ENCODE measurements at regions not wholly inside any gene's neighbourhood (a gene's known extent, or its start where the extent isn't known, plus 50 kb on each side); places are given as distances from the start of the nearest gene placed in this dataset.

DNA sequence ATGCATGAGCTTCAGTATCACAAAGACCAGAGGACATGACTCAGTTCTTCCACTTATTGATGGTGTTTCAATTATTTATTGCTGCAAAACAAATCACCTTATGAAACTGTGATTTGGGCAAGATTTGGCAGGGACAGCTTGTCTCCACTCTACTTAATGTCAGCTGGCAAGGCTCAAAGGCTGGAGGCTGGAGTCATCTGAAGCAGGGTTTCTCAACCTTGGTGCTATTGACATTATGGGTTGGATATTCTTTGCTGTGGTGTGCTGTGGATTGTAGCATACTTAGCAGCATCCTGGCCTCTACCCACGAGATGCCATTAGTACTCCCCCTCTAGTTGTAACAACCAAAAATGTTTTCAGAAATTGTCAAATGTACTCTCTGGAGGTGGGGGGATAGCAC lies 138.8 kb upstream of the PEX5L start:
- DNase-seq (ENCODE audit: low spot score) = no peak
- TF ChIP-seq, protein P1, sequence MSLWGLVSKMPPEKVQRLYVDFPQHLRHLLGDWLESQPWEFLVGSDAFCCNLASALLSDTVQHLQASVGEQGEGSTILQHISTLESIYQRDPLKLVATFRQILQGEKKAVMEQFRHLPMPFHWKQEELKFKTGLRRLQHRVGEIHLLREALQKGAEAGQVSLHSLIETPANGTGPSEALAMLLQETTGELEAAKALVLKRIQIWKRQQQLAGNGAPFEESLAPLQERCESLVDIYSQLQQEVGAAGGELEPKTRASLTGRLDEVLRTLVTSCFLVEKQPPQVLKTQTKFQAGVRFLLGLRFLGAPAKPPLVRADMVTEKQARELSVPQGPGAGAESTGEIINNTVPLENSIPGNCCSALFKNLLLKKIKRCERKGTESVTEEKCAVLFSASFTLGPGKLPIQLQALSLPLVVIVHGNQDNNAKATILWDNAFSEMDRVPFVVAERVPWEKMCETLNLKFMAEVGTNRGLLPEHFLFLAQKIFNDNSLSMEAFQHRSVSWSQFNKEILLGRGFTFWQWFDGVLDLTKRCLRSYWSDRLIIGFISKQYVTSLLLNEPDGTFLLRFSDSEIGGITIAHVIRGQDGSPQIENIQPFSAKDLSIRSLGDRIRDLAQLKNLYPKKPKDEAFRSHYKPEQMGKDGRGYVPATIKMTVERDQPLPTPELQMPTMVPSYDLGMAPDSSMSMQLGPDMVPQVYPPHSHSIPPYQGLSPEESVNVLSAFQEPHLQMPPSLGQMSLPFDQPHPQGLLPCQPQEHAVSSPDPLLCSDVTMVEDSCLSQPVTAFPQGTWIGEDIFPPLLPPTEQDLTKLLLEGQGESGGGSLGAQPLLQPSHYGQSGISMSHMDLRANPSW (CRISPR knock-in tag; conservative IDR thresholded peaks at IDR 0.05; ENCODE audit: low read depth) = no peak
- TF ChIP-seq GTF2I (CRISPR knock-in tag; conservative IDR thresholded peaks at IDR 0.05) = no peak
- TF ChIP-seq FOXJ3 (CRISPR knock-in tag; IDR thresholded peaks at IDR 0.05; ENCODE audit: borderline replicate concordance) = no peak
- no peak for TF ChIP-seq FOXP1 (CRISPR knock-in tag; IDR thresholded peaks at IDR 0.05; ENCODE audit: borderline replicate concordance)
- no peak for TF ChIP-seq ZNF317 (CRISPR knock-in tag; IDR thresholded peaks at IDR 0.05; ENCODE audit: borderline replicate concordance, low read depth)
- no peaks in the 10 kb centered on the region for H3K27me3 Mint-ChIP-seq (ENCODE audit: low read depth)
- ChIA-PET CTCF (no interaction called here), POLR2A (no interaction called here)
- H3K4me3 Mint-ChIP-seq = no peak overlapping the region
- no peak overlapping the region for H3K27ac Mint-ChIP-seq
- no peak for ATAC-seq
- H3K9me3 Mint-ChIP-seq = peaks cover 4% of the 10 kb centered on the region; the same call in 1 of the 2 replicates
- no peaks in the 10 kb centered on the region for H3K36me3 Mint-ChIP-seq
- peaks cover 30% of the 10 kb centered on the region for H3K4me1 Mint-ChIP-seq

DNA sequence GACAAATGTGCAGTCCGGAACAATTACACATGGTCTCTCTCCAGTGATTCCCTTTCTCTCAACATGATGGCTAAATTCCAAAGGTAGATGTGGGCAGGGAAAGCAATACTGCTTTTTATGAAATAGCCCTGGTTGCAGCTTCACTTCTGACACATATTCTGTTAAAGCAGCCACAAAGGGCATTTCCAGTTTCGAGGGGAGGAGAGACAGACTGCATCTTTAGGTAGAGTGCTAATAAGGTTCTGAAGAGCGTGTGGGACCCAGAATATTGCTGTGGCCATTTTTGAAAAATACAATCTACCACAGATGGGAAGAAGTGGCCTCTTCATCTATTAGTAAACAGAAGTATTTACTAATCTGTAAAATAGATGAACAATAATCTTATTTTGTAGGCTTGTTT lies 139.3 kb upstream of the PEX5L start:
- Mint-ChIP-seq H3K27me3 (ENCODE audit: low read depth) (no peaks in the 10 kb centered on the region), H3K36me3 (no peaks in the 10 kb centered on the region), H3K27ac (no peak overlapping the region), H3K4me1 (peaks cover 35% of the 10 kb centered on the region), H3K9me3 (peaks cover 4% of the 10 kb centered on the region; the same call in 1 of the 2 replicates), H3K4me3 (no peak overlapping the region)
- no peak for ATAC-seq
- POLR2A ChIA-PET = no interaction called here
- no peak for DNase-seq (ENCODE audit: low spot score)
- TF ChIP-seq ZNF121 (CRISPR knock-in tag; IDR thresholded peaks at IDR 0.05) (no peak), GTF2I (CRISPR knock-in tag; conservative IDR thresholded peaks at IDR 0.05) (no peak), NFE2L1 (CRISPR knock-in tag; IDR thresholded peaks at IDR 0.05) (no peak), SOX15 (CRISPR knock-in tag; IDR thresholded peaks at IDR 0.05) (no peak), CREB1 (CRISPR knock-in tag; IDR thresholded peaks at IDR 0.05) (no peak), ZNF671 (CRISPR knock-in tag; IDR thresholded peaks at IDR 0.05) (no peak), RELA (CRISPR knock-in tag; IDR thresholded peaks at IDR 0.05; ENCODE audit: borderline replicate concordance) (no peak), FOXJ3 (CRISPR knock-in tag; IDR thresholded peaks at IDR 0.05; ENCODE audit: borderline replicate concordance) (no peak), RORB (CRISPR knock-in tag; IDR thresholded peaks at IDR 0.05) (no peak), MYBL2 (CRISPR knock-in tag; IDR thresholded peaks at IDR 0.05) (no peak), TP53 (CRISPR knock-in tag; IDR thresholded peaks at IDR 0.05) (no peak)
- TF ChIP-seq, protein P2, sequence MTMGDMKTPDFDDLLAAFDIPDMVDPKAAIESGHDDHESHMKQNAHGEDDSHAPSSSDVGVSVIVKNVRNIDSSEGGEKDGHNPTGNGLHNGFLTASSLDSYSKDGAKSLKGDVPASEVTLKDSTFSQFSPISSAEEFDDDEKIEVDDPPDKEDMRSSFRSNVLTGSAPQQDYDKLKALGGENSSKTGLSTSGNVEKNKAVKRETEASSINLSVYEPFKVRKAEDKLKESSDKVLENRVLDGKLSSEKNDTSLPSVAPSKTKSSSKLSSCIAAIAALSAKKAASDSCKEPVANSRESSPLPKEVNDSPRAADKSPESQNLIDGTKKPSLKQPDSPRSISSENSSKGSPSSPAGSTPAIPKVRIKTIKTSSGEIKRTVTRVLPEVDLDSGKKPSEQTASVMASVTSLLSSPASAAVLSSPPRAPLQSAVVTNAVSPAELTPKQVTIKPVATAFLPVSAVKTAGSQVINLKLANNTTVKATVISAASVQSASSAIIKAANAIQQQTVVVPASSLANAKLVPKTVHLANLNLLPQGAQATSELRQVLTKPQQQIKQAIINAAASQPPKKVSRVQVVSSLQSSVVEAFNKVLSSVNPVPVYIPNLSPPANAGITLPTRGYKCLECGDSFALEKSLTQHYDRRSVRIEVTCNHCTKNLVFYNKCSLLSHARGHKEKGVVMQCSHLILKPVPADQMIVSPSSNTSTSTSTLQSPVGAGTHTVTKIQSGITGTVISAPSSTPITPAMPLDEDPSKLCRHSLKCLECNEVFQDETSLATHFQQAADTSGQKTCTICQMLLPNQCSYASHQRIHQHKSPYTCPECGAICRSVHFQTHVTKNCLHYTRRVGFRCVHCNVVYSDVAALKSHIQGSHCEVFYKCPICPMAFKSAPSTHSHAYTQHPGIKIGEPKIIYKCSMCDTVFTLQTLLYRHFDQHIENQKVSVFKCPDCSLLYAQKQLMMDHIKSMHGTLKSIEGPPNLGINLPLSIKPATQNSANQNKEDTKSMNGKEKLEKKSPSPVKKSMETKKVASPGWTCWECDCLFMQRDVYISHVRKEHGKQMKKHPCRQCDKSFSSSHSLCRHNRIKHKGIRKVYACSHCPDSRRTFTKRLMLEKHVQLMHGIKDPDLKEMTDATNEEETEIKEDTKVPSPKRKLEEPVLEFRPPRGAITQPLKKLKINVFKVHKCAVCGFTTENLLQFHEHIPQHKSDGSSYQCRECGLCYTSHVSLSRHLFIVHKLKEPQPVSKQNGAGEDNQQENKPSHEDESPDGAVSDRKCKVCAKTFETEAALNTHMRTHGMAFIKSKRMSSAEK (CRISPR knock-in tag; IDR thresholded peaks at IDR 0.05; ENCODE audit: borderline replicate concordance) = no peak
- TF ChIP-seq, protein P3, sequence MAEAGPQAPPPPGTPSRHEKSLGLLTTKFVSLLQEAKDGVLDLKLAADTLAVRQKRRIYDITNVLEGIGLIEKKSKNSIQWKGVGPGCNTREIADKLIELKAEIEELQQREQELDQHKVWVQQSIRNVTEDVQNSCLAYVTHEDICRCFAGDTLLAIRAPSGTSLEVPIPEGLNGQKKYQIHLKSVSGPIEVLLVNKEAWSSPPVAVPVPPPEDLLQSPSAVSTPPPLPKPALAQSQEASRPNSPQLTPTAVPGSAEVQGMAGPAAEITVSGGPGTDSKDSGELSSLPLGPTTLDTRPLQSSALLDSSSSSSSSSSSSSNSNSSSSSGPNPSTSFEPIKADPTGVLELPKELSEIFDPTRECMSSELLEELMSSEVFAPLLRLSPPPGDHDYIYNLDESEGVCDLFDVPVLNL (CRISPR knock-in tag; IDR thresholded peaks at IDR 0.05; ENCODE audit: borderline replicate concordance, low read depth) = no peak
- TF ChIP-seq, protein P4, sequence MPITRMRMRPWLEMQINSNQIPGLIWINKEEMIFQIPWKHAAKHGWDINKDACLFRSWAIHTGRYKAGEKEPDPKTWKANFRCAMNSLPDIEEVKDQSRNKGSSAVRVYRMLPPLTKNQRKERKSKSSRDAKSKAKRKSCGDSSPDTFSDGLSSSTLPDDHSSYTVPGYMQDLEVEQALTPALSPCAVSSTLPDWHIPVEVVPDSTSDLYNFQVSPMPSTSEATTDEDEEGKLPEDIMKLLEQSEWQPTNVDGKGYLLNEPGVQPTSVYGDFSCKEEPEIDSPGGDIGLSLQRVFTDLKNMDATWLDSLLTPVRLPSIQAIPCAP (CRISPR knock-in tag; IDR thresholded peaks at IDR 0.05) = no peak
- TF ChIP-seq, protein P5, sequence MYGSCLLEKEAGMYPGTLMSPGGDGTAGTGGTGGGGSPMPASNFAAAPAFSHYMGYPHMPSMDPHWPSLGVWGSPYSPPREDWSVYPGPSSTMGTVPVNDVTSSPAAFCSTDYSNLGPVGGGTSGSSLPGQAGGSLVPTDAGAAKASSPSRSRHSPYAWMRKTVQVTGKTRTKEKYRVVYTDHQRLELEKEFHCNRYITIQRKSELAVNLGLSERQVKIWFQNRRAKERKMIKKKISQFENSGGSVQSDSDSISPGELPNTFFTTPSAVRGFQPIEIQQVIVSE (CRISPR knock-in tag; IDR thresholded peaks at IDR 0.05; ENCODE audit: borderline replicate concordance) = no peak
- TF ChIP-seq, protein P6, sequence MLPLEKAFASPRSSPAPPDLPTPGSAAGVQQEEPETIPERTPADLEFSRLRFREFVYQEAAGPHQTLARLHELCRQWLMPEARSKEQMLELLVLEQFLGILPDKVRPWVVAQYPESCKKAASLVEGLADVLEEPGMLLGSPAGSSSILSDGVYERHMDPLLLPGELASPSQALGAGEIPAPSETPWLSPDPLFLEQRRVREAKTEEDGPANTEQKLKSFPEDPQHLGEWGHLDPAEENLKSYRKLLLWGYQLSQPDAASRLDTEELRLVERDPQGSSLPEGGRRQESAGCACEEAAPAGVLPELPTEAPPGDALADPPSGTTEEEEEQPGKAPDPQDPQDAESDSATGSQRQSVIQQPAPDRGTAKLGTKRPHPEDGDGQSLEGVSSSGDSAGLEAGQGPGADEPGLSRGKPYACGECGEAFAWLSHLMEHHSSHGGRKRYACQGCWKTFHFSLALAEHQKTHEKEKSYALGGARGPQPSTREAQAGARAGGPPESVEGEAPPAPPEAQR (CRISPR knock-in tag; IDR thresholded peaks at IDR 0.05) = no peak
- TF ChIP-seq, protein P7, sequence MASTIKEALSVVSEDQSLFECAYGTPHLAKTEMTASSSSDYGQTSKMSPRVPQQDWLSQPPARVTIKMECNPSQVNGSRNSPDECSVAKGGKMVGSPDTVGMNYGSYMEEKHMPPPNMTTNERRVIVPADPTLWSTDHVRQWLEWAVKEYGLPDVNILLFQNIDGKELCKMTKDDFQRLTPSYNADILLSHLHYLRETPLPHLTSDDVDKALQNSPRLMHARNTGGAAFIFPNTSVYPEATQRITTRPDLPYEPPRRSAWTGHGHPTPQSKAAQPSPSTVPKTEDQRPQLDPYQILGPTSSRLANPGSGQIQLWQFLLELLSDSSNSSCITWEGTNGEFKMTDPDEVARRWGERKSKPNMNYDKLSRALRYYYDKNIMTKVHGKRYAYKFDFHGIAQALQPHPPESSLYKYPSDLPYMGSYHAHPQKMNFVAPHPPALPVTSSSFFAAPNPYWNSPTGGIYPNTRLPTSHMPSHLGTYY (CRISPR knock-in tag; IDR thresholded peaks at IDR 0.05) = no peak
- TF ChIP-seq, protein P8, sequence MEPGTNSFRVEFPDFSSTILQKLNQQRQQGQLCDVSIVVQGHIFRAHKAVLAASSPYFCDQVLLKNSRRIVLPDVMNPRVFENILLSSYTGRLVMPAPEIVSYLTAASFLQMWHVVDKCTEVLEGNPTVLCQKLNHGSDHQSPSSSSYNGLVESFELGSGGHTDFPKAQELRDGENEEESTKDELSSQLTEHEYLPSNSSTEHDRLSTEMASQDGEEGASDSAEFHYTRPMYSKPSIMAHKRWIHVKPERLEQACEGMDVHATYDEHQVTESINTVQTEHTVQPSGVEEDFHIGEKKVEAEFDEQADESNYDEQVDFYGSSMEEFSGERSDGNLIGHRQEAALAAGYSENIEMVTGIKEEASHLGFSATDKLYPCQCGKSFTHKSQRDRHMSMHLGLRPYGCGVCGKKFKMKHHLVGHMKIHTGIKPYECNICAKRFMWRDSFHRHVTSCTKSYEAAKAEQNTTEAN (CRISPR knock-in tag; IDR thresholded peaks at IDR 0.05) = no peak
- CTCF ChIA-PET = no interaction called here

Measured in WTC11 (cell line).